NCI-H2227 treated with DMSO at 0.1 percent for 48 hours (cell line): ENCODE measurements at regions not wholly inside any gene's neighbourhood (a gene's known extent, or its start where the extent isn't known, plus 50 kb on each side); places are given as distances from the start of the nearest gene placed in this dataset.

Source experiments
- DNase-seq: peaks from one replicate; lab custom pipeline; 2025; lab: John Stamatoyannopoulos, UW

DNA sequence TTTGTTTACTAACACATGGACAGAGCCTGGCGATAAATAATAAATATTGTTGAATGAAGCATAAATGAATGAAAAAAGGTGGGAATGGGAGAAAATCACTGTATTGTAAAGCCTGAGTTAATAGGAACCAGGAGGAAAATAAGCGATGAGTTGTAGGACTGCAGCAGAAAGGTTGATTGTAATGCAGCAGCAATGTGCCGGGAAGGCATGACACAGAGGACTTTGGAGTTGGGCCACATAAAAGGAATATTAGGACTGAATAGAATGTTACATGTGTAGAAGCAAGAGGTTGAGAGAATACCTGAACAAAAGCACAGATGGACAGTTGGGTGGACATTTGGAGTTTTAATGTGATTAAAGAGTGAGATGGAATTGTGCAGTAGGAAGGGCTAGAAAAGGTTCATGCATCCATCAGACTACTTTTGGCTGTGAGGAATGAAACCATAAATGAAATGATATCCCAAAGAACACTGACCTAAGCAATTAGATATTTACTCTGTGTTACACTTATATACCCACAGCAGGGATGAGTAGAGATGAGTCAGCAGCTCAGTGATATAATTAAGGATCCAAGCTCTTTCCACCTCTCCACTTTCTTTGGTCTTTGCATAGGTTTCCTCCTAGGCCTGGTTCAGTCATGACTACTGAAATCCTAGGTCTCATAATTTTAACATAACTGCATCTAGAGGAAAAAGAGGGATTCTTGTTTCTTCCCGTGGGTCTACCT is 55.4 kb downstream of the CCER1 start:
- no peak for DNase-seq

- DNase-seq = no peak
These were observed 57.0 kb downstream of the CCER1 start for GRCh38 chr12:90897986-90898385.

DNA sequence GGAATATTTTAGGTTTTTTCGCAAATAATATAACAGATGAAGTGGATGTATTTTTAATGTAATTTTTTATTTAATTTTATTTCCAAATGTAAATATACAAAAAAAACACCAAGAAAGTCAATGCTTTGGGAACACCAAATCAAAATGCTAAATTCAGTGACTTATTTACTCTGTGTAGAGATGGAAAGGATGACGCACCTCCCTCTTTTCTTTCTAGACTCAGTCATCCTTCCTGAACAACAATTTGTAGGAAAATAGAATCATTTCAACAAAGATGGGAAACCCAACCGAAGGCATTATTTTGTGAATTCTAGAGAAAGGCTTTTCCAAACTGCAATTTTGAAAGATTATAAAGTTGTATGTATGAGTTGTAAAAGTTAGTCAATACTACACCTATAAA is 57.7 kb downstream of the CCER1 start:
- DNase-seq = no peak

- no peak for DNase-seq
These were observed 58.2 kb downstream of the CCER1 start for GRCh38 chr12:90896821-90897220.

DNA sequence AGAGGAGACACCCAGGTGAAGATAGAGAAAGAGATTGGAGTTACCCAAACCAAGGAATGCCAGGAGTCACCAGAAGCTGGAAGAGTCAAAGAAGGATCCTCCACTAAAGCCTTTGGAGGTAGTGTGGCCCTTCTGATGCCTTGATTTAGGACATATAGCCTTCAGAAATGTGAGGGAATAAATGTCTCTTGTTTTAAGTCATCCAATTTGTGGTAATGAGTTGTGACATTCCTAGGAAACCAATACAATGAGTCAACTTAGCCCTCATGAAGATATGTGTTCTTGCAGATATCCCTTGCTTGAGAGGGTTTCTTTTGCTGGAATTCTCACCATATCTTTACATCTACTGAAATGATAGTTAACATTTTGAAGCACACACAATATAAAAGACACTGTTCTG is 58.8 kb downstream of the CCER1 start:
- no peak for DNase-seq

- no peak for DNase-seq
These were observed 66.7 kb downstream of the CCER1 start for GRCh38 chr12:90888316-90888715.

DNA sequence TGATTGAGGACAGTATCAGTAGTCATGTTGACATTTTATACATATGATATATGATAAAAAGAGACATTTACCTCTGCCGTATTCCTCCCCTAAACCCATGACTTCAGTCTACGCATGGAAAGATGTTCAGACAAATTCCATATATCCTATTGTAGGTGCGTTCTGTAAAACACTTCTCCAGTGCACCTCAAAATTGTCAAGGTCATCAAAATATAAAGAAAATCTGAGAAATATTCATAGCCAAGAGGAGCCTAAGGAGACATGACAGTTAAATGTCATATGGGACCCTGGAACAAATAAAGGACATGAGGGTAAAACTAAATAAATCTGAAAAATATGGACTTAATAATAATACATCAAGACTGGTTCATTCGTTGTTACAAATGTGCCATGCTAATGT is 71.5 kb downstream of the CCER1 start:
- DNase-seq = no peak

DNA sequence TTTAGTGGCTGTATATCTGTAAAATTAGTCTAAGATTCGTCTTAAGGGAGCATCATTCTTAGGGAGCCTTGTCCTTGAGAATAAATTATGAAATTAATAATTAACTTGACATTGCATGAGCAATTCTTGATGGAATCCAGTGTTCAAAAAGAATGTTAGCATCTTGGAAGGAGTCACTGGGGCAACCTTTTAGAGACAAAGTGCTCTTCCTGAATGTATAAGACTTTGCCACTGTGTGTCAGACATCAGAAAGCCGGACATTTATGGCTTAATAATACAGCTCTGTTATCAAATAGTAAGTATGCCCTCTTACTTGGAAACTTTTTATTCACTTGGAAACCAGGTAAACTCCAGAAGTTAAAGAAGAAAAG is 83.3 kb downstream of the CCER1 start:
- no peak for DNase-seq

GRCh38 chr12:90870971-90871725 is 83.8 kb downstream of the CCER1 start:
- no peak for DNase-seq

DNA sequence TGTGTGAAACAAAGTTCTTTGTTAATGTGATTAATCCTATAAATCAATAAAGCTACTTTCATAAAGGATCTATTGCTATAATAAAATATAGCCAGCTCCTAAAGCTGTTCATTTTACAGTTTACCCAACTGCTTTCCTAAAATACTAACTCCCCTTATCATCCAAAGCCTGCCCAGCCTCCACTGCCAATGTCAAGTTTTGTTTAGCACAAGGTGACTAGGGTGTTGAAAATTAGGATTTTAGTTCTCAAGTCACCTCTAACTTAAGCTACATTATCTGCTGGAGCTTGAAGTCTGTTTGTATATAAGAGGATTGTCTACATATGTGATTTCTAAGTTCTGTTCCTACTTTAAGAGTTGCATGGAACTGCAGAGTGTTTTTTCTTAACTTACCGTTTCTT is 86.3 kb downstream of the CCER1 start:
- DNase-seq = no peak

DNA sequence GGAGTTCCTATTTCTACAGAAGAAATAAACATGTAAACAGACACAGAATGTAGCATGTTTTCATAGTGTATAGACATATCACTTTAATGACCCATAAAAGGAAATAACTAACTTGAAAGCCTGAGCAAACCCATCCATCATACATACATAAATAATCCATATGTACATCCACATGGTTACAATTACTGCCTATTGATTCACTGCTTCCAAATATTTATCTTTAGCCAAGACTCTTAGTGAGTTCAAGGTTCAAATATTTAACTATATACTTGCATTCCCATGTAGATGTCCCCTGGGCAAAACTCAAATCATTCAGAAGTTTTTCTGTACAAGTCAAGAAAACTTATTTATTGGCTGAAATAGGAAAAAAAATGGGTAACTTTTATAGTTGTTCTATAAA is 95.4 kb downstream of the CCER1 start:
- DNase-seq = no peak

DNA sequence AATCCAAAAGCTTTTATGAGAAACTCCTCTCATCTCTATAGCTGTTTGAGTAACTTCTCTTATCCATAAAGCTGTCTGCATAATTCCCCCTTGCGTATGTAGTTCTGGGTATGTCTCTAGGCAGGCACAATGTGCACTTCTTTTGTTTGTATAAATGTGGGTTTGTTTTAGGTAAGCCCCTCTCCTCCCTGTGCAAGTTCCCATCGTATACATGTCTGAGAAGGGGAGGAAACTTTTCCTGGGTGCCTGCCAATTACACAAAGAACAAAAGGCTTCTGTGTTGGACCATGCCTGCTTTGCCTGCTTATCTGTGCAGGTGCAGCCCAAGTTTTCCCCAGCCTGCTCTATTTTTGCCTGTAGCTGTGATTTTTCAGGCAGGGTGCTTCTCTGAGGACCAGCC is 96.7 kb downstream of the CCER1 start:
- peak; percentile 56 for DNase-seq

- DNase-seq = no peak
These were observed 99.4 kb downstream of the CCER1 start for GRCh38 chr12:90855534-90855933.

GRCh38 chr12:90854136-90854689 is 100.8 kb downstream of the CCER1 start:
- DNase-seq = peak; percentile 52

GRCh38 chr12:90851800-90852718 is 102.9 kb downstream of the CCER1 start:
- DNase-seq = peak; percentile 10

DNA sequence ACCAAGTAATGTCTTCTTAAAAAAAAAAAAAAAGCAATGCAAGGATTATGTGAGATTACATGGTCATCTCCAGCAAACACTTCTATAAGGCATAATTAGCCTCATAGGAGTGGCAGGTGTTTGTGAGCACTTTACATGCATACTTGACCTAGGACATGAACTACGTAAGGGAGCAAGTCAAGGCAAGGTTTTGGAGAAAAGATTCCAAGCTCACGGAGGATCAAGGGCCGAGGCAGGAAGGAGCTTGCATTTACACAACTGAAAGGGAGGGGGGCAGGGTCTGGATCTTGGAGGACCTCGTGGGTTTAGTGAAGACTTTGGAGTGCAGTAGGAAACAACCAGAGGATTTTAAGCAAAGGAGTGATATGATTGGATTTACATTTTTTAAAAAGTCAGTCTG is 112.5 kb downstream of the CCER1 start:
- DNase-seq = peak; percentile 34

DNA sequence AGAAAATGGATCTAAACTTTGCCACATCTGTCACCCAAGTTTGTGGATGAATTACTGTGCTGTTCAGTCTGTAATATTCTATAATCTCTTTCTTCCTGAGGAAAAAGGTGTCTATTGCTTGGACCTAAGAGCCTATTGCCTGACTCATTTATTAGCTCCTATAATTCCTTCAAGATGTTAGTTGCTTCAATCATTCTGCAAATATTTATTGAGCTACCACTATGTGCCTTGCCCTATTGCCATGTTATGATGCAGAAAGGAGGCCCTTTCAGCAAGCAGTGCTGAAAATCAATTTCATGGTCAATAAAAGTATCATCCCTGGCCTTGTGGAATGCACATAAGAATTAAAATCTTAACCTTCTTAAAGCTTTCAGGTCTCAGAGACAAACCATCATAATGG is 113.6 kb downstream of the CCER1 start:
- DNase-seq = no peak

DNA sequence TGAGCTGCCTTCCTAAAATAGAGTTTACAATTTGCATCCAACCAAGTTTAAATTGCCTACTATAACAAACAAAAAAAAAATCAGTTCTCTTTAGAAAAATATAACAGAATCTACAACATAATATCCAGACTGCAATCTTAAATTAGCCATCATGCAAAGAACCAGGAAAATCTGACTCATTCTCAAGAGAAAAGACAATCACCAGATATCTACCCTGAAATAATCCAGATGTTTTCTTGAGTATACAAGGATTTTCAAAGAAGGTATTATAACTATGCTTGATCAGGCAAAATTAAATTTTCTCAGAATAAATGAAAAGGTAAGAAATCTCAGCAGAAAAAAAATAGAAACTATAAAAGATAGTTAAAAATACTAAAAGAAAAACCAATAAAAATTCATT is 115.6 kb downstream of the CCER1 start:
- no peak for DNase-seq

GRCh38 chr12:90836689-90837088 is 118.3 kb downstream of the CCER1 start:
- no peak for DNase-seq

DNA sequence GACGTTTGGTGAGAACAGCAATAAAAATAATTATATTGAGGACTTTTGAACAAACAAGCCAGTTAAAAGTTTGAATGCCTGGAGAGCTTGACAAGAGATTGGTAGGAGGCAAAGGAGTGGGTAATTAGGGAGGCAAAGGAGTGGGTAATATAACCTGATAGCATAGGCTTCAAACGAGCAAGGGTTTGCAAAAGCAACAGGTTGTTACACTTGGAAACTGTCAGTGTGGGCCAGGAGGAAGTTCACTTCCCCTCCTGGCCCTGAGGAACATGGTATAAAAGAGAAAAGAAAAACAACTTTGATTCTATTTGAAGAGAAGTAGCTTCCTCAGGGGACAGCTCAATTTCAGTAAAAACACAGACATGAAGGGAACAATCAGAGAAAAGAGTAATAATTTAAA is 121.7 kb downstream of the CCER1 start:
- no peak for DNase-seq

DNA sequence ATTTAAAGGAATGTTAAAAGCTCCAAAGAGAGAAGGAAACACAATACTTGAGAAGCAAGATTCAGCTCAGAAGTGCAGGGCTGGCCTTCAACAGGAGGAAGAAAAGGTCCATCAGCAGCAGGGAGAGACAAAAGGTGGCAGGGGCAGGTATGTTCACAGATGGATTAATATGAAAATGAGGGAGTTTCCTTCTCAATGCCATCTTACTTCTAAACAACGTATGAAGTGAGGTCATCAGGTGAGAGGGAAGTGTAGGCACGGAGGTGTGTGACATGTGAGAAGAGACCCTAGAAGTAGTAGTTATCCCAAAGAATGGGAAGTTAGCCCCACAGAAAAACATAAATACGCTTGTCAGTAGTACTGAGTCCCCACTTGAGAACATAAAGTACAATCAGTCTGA is 122.5 kb downstream of the CCER1 start:
- DNase-seq = no peak

DNA sequence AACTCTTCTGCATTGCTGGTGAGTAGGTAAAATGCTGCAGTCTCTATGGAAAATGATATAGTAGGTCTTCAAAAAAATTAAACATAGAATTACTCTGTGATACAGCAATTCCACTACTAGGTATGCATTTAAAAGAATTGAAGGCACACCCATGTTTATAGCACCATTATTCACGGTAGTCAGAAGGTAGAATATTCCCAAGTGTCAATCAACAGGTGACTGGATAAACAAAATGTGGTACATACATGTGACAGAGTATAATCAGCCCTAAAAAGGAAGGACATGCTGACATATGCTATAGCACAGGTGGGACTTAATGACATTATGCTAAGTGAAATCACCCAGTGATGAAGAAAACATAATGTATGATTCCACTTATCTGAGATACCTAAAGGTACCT is 123.3 kb downstream of the CCER1 start:
- no peak for DNase-seq
